Muscle of arm (tissue), 1 donor: ENCODE measurements at regions not wholly inside any gene's neighbourhood (a gene's known extent, or its start where the extent isn't known, plus 50 kb on each side); places are given as distances from the start of the nearest gene placed in this dataset.
"Not testable (repeated sequence)": the region's sequence is repeated elsewhere in the genome, so short reads cannot be mapped to it uniquely, and the experiment has no call there.

Experiments
- DNase-seq: peaks from one replicate; pipeline ENCODE4 v3.0.0-alpha.2; 2013

GRCh38 chr15:47099801-47100200 is 617.5 kb upstream of the SEMA6D start:
- not testable (repeated sequence) for DNase-seq

GRCh38 chr15:47108800-47109199 is 608.5 kb upstream of the SEMA6D start:
- DNase-seq, result not testable (repeated sequence)

GRCh38 chr15:47116698-47117097 is 600.6 kb upstream of the SEMA6D start:
- DNase-seq, result no peak

GRCh38 chr15:47119349-47119748 is 598.0 kb upstream of the SEMA6D start:
- no peak for DNase-seq

GRCh38 chr15:47124430-47125102 is 592.7 kb upstream of the SEMA6D start:
- DNase-seq, result no peak

- DNase-seq, result no peak
These were observed 588.3 kb upstream of the SEMA6D start for GRCh38 chr15:47129033-47129432.

- not testable (repeated sequence) for DNase-seq
These were observed 585.9 kb upstream of the SEMA6D start for GRCh38 chr15:47131450-47131849.

GRCh38 chr15:47135267-47135666 is 582.0 kb upstream of the SEMA6D start:
- DNase-seq, result no peak

GRCh38 chr15:47136236-47136635 is 581.1 kb upstream of the SEMA6D start:
- DNase-seq, result no peak

GRCh38 chr15:47139965-47140364 is 577.3 kb upstream of the SEMA6D start:
- DNase-seq, result no peak

- no peak for DNase-seq
These were observed 559.5 kb upstream of the SEMA6D start for GRCh38 chr15:47157827-47158226.

- no peak for DNase-seq
These were observed 558.7 kb upstream of the SEMA6D start for GRCh38 chr15:47158573-47158972.

GRCh38 chr15:47177177-47177576 is 540.1 kb upstream of the SEMA6D start:
- no peak for DNase-seq

- DNase-seq, result no peak
These were observed 537.3 kb upstream of the SEMA6D start for GRCh38 chr15:47179988-47180387.

- no peak for DNase-seq
These were observed 534.5 kb upstream of the SEMA6D start for GRCh38 chr15:47182818-47183217.

- peak; percentile 31 for DNase-seq
These were observed 533.0 kb upstream of the SEMA6D start for GRCh38 chr15:47184003-47184907.

GRCh38 chr15:47184908-47185801 is 532.1 kb upstream of the SEMA6D start:
- peak; percentile 17 for DNase-seq

- DNase-seq, result no peak
These were observed 531.2 kb upstream of the SEMA6D start for GRCh38 chr15:47186075-47186474.

GRCh38 chr15:47188758-47189507 is 528.4 kb upstream of the SEMA6D start:
- no peak for DNase-seq

- DNase-seq, result peak; percentile 43
These were observed 522.6 kb upstream of the SEMA6D start for GRCh38 chr15:47194718-47195117.

- DNase-seq, result peak; percentile 89
These were observed 521.3 kb upstream of the SEMA6D start for GRCh38 chr15:47196048-47196447.
